ENCODE measurements at regions not wholly inside any gene's neighbourhood (a gene's known extent, or its start where the extent isn't known, plus 50 kb on each side); places are given as distances from the start of the nearest gene placed in this dataset.

DNA sequence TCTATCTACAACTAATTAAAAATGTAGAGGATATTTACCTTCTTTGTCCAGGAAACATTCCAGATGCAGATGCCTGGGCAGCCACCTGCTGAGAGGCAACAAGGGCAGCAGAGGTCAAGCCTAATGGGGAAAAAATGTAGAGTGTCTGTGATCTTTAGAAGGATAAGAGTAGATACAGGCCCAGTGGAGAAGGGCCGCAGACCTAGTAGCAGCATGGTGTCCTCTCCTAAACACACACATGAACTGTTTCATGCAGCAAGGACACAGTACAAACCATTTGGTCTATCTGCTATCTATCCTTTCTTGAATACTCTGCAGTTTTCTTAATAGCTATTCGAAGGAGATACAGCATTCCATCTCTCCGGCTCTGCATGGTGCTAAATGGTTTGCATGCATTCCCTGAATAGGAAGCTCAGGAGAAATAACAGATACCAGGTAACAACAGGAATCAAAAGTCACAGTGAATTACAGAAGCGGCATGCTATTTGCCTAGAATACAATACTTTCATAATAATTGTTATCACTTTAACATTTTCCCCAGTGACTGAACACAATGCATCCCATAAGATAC is 107.3 kb downstream of the ZNF608 start:
- intact Hi-C loops (cut with DNase I; ENCODE audit: low total_unique reads) (no loop called here), in situ Hi-C loops (cut with MboI; ENCODE audit: low sequenced_read_pairs in 4 of 4) (no loop called here)
- no peaks in the 10 kb centered on the region for H3K27me3 ChIP-seq
- peaks cover 0 to 22% of the 10 kb centered on the region in 2 donors for H3K36me3 ChIP-seq
- H3K4me1 ChIP-seq: peaks cover 4 to 9% of the 10 kb centered on the region in 2 donors
- ATAC-seq: no peak
- no peak for TF ChIP-seq POLR2A (IDR thresholded peaks at IDR 0.05)
- TF ChIP-seq, protein P1, sequence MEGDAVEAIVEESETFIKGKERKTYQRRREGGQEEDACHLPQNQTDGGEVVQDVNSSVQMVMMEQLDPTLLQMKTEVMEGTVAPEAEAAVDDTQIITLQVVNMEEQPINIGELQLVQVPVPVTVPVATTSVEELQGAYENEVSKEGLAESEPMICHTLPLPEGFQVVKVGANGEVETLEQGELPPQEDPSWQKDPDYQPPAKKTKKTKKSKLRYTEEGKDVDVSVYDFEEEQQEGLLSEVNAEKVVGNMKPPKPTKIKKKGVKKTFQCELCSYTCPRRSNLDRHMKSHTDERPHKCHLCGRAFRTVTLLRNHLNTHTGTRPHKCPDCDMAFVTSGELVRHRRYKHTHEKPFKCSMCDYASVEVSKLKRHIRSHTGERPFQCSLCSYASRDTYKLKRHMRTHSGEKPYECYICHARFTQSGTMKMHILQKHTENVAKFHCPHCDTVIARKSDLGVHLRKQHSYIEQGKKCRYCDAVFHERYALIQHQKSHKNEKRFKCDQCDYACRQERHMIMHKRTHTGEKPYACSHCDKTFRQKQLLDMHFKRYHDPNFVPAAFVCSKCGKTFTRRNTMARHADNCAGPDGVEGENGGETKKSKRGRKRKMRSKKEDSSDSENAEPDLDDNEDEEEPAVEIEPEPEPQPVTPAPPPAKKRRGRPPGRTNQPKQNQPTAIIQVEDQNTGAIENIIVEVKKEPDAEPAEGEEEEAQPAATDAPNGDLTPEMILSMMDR (IDR thresholded peaks at IDR 0.05 in 4 of 5, conservative IDR thresholded peaks at IDR 0.05 in 1 of 5): no peak
- no peaks in the 10 kb centered on the region for H3K9me3 ChIP-seq
- H3K27ac ChIP-seq: no peak overlapping the region
- H3K4me3 ChIP-seq: no peak overlapping the region
- DNase-seq: no peak

DNA sequence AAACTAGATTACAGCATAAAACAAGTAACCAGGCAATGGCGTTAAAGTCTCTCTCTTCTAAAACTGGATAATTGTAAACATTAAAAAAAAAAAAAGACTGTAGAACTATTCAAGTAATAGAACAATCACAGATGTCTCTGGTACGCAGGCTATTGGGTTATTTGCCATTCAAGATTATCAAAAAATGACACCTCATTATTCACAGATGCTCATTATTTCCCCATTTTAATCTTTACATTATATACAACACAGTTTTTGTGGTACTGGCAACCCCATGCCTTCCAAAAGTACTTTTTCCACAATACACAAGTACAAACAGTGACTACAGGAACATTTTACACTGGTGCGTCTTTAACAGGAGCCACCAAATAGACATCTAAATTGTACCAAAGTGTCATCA is 109.4 kb downstream of the ZNF608 start:
- Histone ChIP-seq H3K9me3 (no peaks in the 10 kb centered on the region), H3K27me3 (no peaks in the 10 kb centered on the region), H3K36me3 (peaks cover 0 to 10% of the 10 kb centered on the region in 2 donors), H3K27ac (no peak overlapping the region), H3K4me1 (peaks cover 4 to 9% of the 10 kb centered on the region in 2 donors), H3K4me3 (no peak overlapping the region)
- no peak for TF ChIP-seq POLR2A (IDR thresholded peaks at IDR 0.05)
- TF ChIP-seq, protein P1 (IDR thresholded peaks at IDR 0.05 in 4 of 5, conservative IDR thresholded peaks at IDR 0.05 in 1 of 5): no peak
- DNase-seq: no peak
- intact Hi-C loops (cut with DNase I; ENCODE audit: low total_unique reads): no loop called here
- ATAC-seq: no peak
- in situ Hi-C loops (cut with MboI; ENCODE audit: low sequenced_read_pairs in 4 of 4): no loop called here

DNA sequence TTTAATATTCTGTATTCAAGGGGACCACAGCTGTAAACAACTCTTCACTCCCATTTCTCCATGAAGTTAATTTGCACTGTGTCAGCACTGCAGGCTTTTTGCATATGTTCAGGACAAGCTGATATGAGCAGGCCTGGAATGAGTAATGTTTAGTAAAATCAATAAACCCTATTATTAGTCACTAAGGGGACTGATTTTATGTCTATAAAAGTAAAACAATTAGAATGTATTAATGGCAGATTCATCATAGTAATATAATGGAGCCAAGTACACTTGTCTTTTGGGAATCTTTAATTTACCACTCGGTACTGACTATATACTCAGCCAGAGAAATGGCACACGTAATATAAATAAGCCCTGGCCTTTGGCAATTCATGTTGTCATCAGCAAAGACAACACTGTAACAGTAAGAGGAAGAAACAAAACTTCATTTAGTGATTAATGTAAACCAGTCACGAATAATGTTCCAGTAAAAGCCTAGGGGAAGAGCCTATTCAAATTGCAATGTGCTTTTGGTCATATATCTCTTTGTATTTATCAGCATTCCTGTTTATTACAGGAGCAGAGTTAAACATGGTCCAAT is 111.6 kb downstream of the ZNF608 start:
- Histone ChIP-seq H3K9me3 (no peaks in the 10 kb centered on the region), H3K4me3 (no peak overlapping the region), H3K36me3 (no peaks in the 10 kb centered on the region), H3K27me3 (no peaks in the 10 kb centered on the region), H3K4me1 (peaks cover 4 to 9% of the 10 kb centered on the region in 2 donors), H3K27ac (no peak overlapping the region)
- no peak for ATAC-seq
- no peak for DNase-seq
- intact Hi-C loops (cut with DNase I; ENCODE audit: low total_unique reads): no loop called here
- in situ Hi-C loops (cut with MboI; ENCODE audit: low sequenced_read_pairs in 4 of 4): no loop called here
- no peak for TF ChIP-seq POLR2A (IDR thresholded peaks at IDR 0.05)
- TF ChIP-seq, protein P1 (IDR thresholded peaks at IDR 0.05 in 4 of 5, conservative IDR thresholded peaks at IDR 0.05 in 1 of 5): no peak

DNA sequence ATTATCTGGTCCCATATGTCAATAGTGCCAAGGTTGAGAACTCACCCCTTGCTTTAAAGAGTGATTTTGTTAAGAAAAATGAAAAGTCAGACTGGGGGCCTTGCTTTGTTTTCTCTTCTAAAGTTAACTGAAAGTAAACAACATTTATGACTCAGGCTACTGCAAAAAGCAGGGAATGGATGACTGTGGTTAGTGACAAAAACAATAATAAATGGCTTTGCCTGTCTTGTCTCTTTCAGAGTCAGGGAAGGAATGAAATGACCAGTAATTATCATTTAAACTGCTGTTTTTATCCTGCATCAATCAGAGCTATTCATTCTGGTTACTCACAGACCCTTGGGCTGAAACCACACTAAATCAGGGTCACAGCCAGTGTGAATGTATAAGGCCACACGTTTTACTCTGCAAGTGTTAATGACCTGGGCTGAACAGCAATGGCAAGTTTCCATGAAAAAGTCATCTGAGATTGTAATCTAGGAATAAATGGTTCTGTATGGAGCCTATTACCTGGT is 112.2 kb downstream of the ZNF608 start:
- Histone ChIP-seq H3K4me3 (no peak overlapping the region), H3K27me3 (no peaks in the 10 kb centered on the region), H3K9me3 (no peaks in the 10 kb centered on the region), H3K4me1 (peaks cover 4 to 9% of the 10 kb centered on the region in 2 donors), H3K27ac (no peak overlapping the region), H3K36me3 (no peaks in the 10 kb centered on the region)
- TF ChIP-seq, protein P1 (IDR thresholded peaks at IDR 0.05 in 4 of 5, conservative IDR thresholded peaks at IDR 0.05 in 1 of 5): no peak
- TF ChIP-seq POLR2A (IDR thresholded peaks at IDR 0.05): no peak
- in situ Hi-C loops (cut with MboI; ENCODE audit: low sequenced_read_pairs in 4 of 4): no loop called here
- intact Hi-C loops (cut with DNase I; ENCODE audit: low total_unique reads): no loop called here
- no peak for ATAC-seq
- DNase-seq: no peak

Measured in gastrocnemius medialis (tissue), 4 donors.